Mesenchymal stem cell (in vitro differentiated cells and primary cell): ENCODE measurements at regions not wholly inside any gene's neighbourhood (a gene's known extent, or its start where the extent isn't known, plus 50 kb on each side); places are given as distances from the start of the nearest gene placed in this dataset.
"Not testable (repeated sequence)": the region's sequence is repeated elsewhere in the genome, so short reads cannot be mapped to it uniquely, and the experiment has no call there.

Source experiments
- DNase-seq: peaks from one replicate; pipeline ENCODE4 v3.0.0-alpha.2; 2013
- H2AFZ ChIP-seq: one replicate; pipeline ENCODE4 v1.6.1; 2013; ENCODE audit warnings: low read depth, mild to moderate bottlenecking, control low read depth, inconsistent platforms, low read length, moderate library complexity
- H2AK5ac ChIP-seq: 2 replicates; pipeline ENCODE4 v1.6.1; 2013; ENCODE audit warnings: low read length, moderate library complexity, mild to moderate bottlenecking, inconsistent platforms; ENCODE audit not compliant: severe bottlenecking
- H2BK120ac ChIP-seq: one replicate; pipeline ENCODE4 v1.6.1; 2013; ENCODE audit warnings: low read depth, mild to moderate bottlenecking, inconsistent platforms, low read length, moderate library complexity
- H2BK12ac ChIP-seq, 2 experiments: one replicate each; pipeline ENCODE4 v1.6.1; 2013; ENCODE audit warnings: inconsistent platforms in 2 of 2, low read length in 2 of 2, mild to moderate bottlenecking in 2 of 2, moderate library complexity in 2 of 2, control low read depth in 1 of 2
- H2BK15ac ChIP-seq: one replicate; pipeline ENCODE4 v1.6.1; 2013; ENCODE audit warnings: mild to moderate bottlenecking, low read depth, inconsistent platforms; ENCODE audit not compliant: poor library complexity, severe bottlenecking
- H2BK5ac ChIP-seq: 2 replicates; pipeline ENCODE4 v1.6.1; 2013; ENCODE audit warnings: low read depth, mild to moderate bottlenecking, low read length, control low read depth, inconsistent platforms; ENCODE audit not compliant: poor library complexity, severe bottlenecking
- H3K14ac ChIP-seq, 2 experiments: one replicate each; pipeline ENCODE4 v1.6.1; 2013; ENCODE audit warnings: inconsistent platforms in 2 of 2, low read length in 2 of 2, control low read depth in 1 of 2, mild to moderate bottlenecking in 1 of 2, moderate library complexity in 1 of 2
- H3K18ac ChIP-seq, 2 experiments: one replicate each; pipeline ENCODE4 v1.6.1; 2013; ENCODE audit warnings: inconsistent platforms in 2 of 2, low read length in 2 of 2, control low read depth in 1 of 2, low read depth in 1 of 2, mild to moderate bottlenecking in 1 of 2
- H3K23ac ChIP-seq, 2 experiments: one replicate each; pipeline ENCODE4 v1.6.1; 2013; ENCODE audit warnings: inconsistent platforms in 2 of 2, low read length in 2 of 2, mild to moderate bottlenecking in 2 of 2, moderate library complexity in 2 of 2, control low read depth in 1 of 2
- H3K27ac ChIP-seq: 2 replicates; pipeline ENCODE4 v1.5.1; 2013; ENCODE audit warnings: mild to moderate bottlenecking, moderate library complexity, low read length, control low read depth, inconsistent platforms; ENCODE audit not compliant: poor library complexity, severe bottlenecking
- H3K27me3 ChIP-seq, 2 experiments: 2 replicates each; pipeline versions ENCODE4 v1.6.1 to v1.7.0; 2013; ENCODE audit warnings: low read length in 2 of 2, mild to moderate bottlenecking in 2 of 2, moderate library complexity in 2 of 2, control low read depth in 1 of 2, inconsistent platforms in 1 of 2; ENCODE audit not compliant: control insufficient read depth in 1 of 2, insufficient read depth in 1 of 2
- H3K36me3 ChIP-seq, 2 experiments: 2 replicates each; pipeline versions ENCODE4 v1.6.1 to v1.7.0; 2013; ENCODE audit warnings: low read length in 2 of 2, control low read depth in 1 of 2, inconsistent platforms in 1 of 2, low read depth in 1 of 2, mild to moderate bottlenecking in 1 of 2; ENCODE audit not compliant: insufficient read depth in 2 of 2, control insufficient read depth in 1 of 2
- H3K4ac ChIP-seq, 2 experiments: one replicate each; pipeline ENCODE4 v1.6.1; 2013; ENCODE audit warnings: inconsistent platforms in 2 of 2, low read length in 2 of 2, mild to moderate bottlenecking in 2 of 2, moderate library complexity in 2 of 2, control low read depth in 1 of 2, low read depth in 1 of 2
- H3K4me1 ChIP-seq: 2 replicates; pipeline ENCODE4 v1.6.1; 2013; ENCODE audit warnings: low read depth, low read length, control low read depth; ENCODE audit not compliant: control insufficient read depth, insufficient read depth
- H3K4me2 ChIP-seq: 2 replicates; pipeline ENCODE4 v1.6.1; 2013; ENCODE audit warnings: low read length, mild to moderate bottlenecking, inconsistent platforms; ENCODE audit not compliant: poor library complexity, severe bottlenecking
- H3K4me3 ChIP-seq, 2 experiments: 2 replicates each; pipeline versions ENCODE4 v1.5.1 to v1.7.0; 2013; ENCODE audit warnings: low read length in 2 of 2, mild to moderate bottlenecking in 2 of 2, control low read depth in 1 of 2, low read depth in 1 of 2; ENCODE audit not compliant: insufficient read depth in 1 of 2
- H3K79me1 ChIP-seq: replicated peaks from 2 replicates; pipeline ENCODE4 v1.6.1; 2013; ENCODE audit warnings: mild to moderate bottlenecking, control low read depth, low read length, inconsistent platforms; ENCODE audit not compliant: poor library complexity, severe bottlenecking
- H3K9ac ChIP-seq: 2 replicates; pipeline ENCODE4 v1.7.0; 2013; ENCODE audit warnings: mild to moderate bottlenecking, low read length, moderate library complexity
- H3K9me3 ChIP-seq: 2 replicates; pipeline ENCODE4 v1.7.0; 2013; ENCODE audit warnings: mild to moderate bottlenecking, low read length; ENCODE audit not compliant: control insufficient read depth
- H4K8ac ChIP-seq: one replicate; pipeline ENCODE4 v1.6.1; 2013; ENCODE audit warnings: inconsistent platforms, mild to moderate bottlenecking, low read length, moderate library complexity
- H4K91ac ChIP-seq: one replicate; pipeline ENCODE4 v1.6.1; 2013; ENCODE audit warnings: mild to moderate bottlenecking, low read length, inconsistent platforms
- WGBS: methylation state at CpG from one replicate; pipeline ENCODE4 v1.1.7; 2013; ENCODE audit warnings: mixed read lengths; 5-methylcytosine and 5-hydroxymethylcytosine counted together

DNA sequence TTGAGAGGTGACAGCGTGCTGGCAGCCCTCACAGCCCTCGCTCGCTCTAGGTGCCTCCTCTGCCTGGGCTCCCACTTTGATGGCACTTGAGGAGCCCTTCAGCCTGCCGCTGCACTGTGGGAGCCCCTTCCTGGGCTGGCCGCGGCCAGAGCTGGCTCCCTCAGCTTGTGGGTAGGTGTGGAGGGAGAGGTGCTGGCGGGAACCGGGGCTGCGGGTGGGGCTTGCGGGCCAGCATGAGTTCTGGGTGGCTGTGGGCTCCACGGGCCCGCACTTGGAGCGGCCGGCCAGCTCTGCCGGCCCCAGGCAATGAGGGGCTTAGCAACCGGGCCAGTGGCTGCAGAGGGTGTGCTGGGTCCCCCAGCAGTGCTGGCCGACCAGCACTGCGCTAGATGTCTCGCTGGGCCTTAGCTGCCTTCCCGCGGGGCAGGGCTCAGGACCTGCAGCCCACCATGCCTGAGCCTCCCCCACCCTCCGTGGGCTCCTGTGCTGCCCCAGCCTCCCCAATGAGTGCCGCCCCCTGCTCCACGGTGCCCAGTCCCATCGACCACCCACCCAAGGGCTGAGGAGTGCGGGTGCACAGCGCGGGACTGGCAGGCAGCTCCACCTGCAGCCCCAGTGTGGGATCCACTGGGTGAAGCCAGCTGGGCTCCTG, 62.2 kb upstream of the VWC2 start:
- not testable (repeated sequence) for H3K27ac ChIP-seq, H3K27me3 ChIP-seq, H2BK15ac ChIP-seq, H3K23ac ChIP-seq, H2AFZ ChIP-seq, H4K8ac ChIP-seq, H3K4me3 ChIP-seq, H3K9me3 ChIP-seq, H3K79me1 ChIP-seq, H2BK12ac ChIP-seq, H3K4ac ChIP-seq, H3K36me3 ChIP-seq, H3K18ac ChIP-seq, H3K14ac ChIP-seq, H4K91ac ChIP-seq, H3K4me2 ChIP-seq, H2BK5ac ChIP-seq, H2BK120ac ChIP-seq, H3K9ac ChIP-seq, DNase-seq, H2AK5ac ChIP-seq, H3K4me1 ChIP-seq
- 90% methylated on average over 27 of the region's 28 CpGs for WGBS

DNA sequence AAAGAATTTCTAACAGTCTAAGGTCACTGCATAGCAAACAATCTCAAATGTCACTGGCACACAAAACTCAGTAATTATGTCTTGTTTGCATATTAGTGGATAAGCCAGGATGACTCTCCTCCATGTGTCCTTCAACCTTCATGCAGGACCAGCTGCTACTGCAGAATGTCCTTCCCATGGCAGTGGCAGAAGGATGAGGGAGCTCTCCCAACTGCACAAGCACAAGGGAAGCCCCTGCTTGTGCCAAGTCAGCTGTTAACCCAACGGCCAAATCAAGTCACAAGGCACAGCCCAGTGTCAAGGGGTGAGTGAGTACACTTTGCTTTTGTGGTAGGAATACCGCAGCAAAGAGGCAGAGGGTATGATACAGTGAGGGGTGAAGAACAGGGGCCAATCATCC, 59.3 kb upstream of the VWC2 start:
- Histone ChIP-seq H4K91ac (no peak overlapping the region), H2AK5ac (no peak overlapping the region), H2BK120ac (no peak overlapping the region), H3K4ac (no peak overlapping the region), H3K27ac (no peak overlapping the region), H3K9ac (no peak overlapping the region), H3K4me3 (no peak overlapping the region), H2BK12ac (no peak overlapping the region), H3K4me1 (no peaks in the 10 kb centered on the region), H3K27me3 (no peaks in the 10 kb centered on the region), H3K14ac (no peak overlapping the region), H3K36me3 (no peaks in the 10 kb centered on the region), H3K79me1 (no peaks in the 10 kb centered on the region), H3K23ac (no peak overlapping the region), H4K8ac (no peak overlapping the region), H2BK15ac (no peak overlapping the region), H2AFZ (no peak overlapping the region), H2BK5ac (no peak overlapping the region), H3K18ac (no peak overlapping the region), H3K4me2 (no peak overlapping the region), H3K9me3 (no peaks in the 10 kb centered on the region)
- 43% methylated on average over 2 of the region's 2 CpGs for WGBS
- DNase-seq: no peak

DNA sequence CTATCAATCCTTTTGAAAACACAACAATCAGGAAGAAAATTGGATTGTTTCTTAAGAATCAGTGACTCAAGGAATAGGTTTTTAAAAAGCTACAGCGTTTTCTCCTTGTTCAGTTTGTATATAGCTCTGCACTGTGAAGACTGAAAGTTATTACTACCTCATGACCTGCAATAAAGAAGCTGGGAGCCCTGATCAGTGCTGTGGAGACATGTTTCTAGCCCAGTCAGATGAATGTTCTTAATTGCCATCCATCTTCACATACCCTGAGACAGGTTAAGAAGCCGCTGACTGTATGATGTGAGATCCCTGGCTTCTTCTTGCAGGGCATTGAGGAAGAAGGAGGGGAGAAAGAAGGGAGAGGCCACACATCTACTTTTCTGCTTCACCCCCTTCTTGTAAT, 58.0 kb upstream of the VWC2 start:
- H3K9me3 ChIP-seq: no peaks in the 10 kb centered on the region
- no peak overlapping the region for H4K8ac ChIP-seq
- WGBS: 40% methylated on average over 1 of the region's 2 CpGs
- no peak overlapping the region for H2BK15ac ChIP-seq
- no peak overlapping the region for H4K91ac ChIP-seq
- no peak overlapping the region for H2AFZ ChIP-seq
- no peak overlapping the region for H3K4ac ChIP-seq
- no peaks in the 10 kb centered on the region for H3K4me1 ChIP-seq
- H3K4me3 ChIP-seq: no peak overlapping the region
- no peak overlapping the region for H3K14ac ChIP-seq
- H3K23ac ChIP-seq: no peak overlapping the region
- no peak overlapping the region for H3K9ac ChIP-seq
- H3K4me2 ChIP-seq: no peak overlapping the region
- H3K79me1 ChIP-seq: no peaks in the 10 kb centered on the region
- no peak overlapping the region for H2BK120ac ChIP-seq
- no peaks in the 10 kb centered on the region for H3K27me3 ChIP-seq
- no peak overlapping the region for H2BK12ac ChIP-seq
- DNase-seq: no peak
- H2AK5ac ChIP-seq: no peak overlapping the region
- H2BK5ac ChIP-seq: no peak overlapping the region
- H3K27ac ChIP-seq: no peak overlapping the region
- no peak overlapping the region for H3K18ac ChIP-seq
- no peaks in the 10 kb centered on the region for H3K36me3 ChIP-seq

DNA sequence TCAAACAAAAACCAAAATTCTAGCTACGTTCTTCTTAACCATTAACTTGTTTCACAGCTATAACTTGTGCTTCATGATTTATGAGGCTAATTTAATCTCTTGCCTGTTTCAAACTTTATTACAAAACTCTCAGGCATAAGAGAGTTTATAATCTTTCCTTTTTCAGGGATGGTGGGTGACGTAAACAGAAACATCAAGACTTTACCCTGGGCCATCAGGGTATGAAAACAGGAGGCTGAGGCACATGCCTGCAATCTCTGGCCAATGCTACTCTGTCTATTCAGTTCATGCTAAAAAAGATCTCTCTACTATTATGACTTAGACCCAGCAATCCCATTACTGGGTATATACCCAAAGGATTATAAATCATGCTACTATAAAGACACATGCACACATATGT, 55.9 kb upstream of the VWC2 start:
- H3K9ac ChIP-seq: no peak overlapping the region
- H3K4ac ChIP-seq: no peak overlapping the region
- no peak for DNase-seq
- no peaks in the 10 kb centered on the region for H3K27me3 ChIP-seq
- H3K36me3 ChIP-seq: no peaks in the 10 kb centered on the region
- H2BK15ac ChIP-seq: no peak overlapping the region
- no peak overlapping the region for H4K8ac ChIP-seq
- no peak overlapping the region for H3K14ac ChIP-seq
- H3K4me2 ChIP-seq: no peak overlapping the region
- no peaks in the 10 kb centered on the region for H3K79me1 ChIP-seq
- H4K91ac ChIP-seq: no peak overlapping the region
- H2BK120ac ChIP-seq: no peak overlapping the region
- no peak overlapping the region for H3K18ac ChIP-seq
- H2BK5ac ChIP-seq: no peak overlapping the region
- H2AK5ac ChIP-seq: no peak overlapping the region
- no peaks in the 10 kb centered on the region for H3K4me1 ChIP-seq
- 75% methylated on average over 2 of the region's 2 CpGs for WGBS
- H2BK12ac ChIP-seq: no peak overlapping the region
- no peak overlapping the region for H3K23ac ChIP-seq
- H3K4me3 ChIP-seq: no peak overlapping the region
- no peak overlapping the region for H2AFZ ChIP-seq
- H3K27ac ChIP-seq: no peak overlapping the region
- H3K9me3 ChIP-seq: no peaks in the 10 kb centered on the region
